Posterior cingulate gyrus (tissue), 11 donors: ENCODE measurements at regions not wholly inside any gene's neighbourhood (a gene's known extent, or its start where the extent isn't known, plus 50 kb on each side); places are given as distances from the start of the nearest gene placed in this dataset.
"Not testable (repeated sequence)": the region's sequence is repeated elsewhere in the genome, so short reads cannot be mapped to it uniquely, and the experiment has no call there.

Experiments used
- DNase-seq, 10 donors: peaks; one replicate each; pipeline versions ENCODE4 v3.0.0 to v3.0.0-alpha.2; 2020 to 2021; ENCODE audit warnings: mixed read lengths in 3 of 10
- intact Hi-C: fragments of 100-400 bp; cut with DNase I; formaldehyde crosslinking; loops from one replicate; pipeline ENCODE4 v1.15.1; 2023

- DNase-seq, result peak in 6 of 10 donors; percentile 7 to 68 (median 13)
- intact Hi-C loops, result not testable (repeated sequence)
Observed at GRCh38 chr1:148679050-148679786, 69.4 kb upstream of the NUDT4B start.

GRCh38 chr1:148679787-148680326 is 68.7 kb upstream of the NUDT4B start:
- intact Hi-C loops, DNase-seq: not testable (repeated sequence)

- DNase-seq, intact Hi-C loops: not testable (repeated sequence)
Observed at GRCh38 chr1:148686735-148687134, 61.8 kb upstream of the NUDT4B start.

GRCh38 chr1:148687376-148687775 is 61.2 kb upstream of the NUDT4B start:
- intact Hi-C loops, DNase-seq: not testable (repeated sequence)
